ENCODE measurements at regions not wholly inside any gene's neighbourhood (a gene's known extent, or its start where the extent isn't known, plus 50 kb on each side); places are given as distances from the start of the nearest gene placed in this dataset.

DNA sequence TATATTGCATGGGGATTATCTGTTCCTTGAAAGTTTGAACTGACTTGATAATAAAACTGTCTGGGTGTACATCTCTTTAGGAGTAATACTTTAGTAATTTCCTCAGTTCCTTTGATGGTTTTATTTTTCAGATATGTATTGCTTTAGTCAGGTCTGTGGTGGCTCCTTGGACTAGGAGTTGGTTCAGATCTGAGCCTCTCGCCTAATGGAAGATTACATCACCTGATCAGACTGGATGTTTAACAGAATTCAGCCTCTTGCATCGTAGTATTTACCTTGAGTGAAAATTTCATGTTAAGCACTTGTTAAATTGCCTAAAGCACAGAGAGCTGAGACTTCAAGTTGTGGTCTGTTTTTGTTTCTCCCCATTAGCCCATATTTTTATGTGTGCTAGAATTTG, 267.3 kb downstream of the MAP2K4 start:
- H3K36me3 ChIP-seq (ENCODE audit: control insufficient read depth in 4 of 4, insufficient read depth in 4 of 4, low read length in 3 of 4), result no peaks in the 10 kb centered on the region
- no peaks in the 10 kb centered on the region for H3K4me1 ChIP-seq (ENCODE audit: control extremely low read depth in 1 of 4, control insufficient read depth in 4 of 4, insufficient read depth in 4 of 4, low read length in 3 of 4)
- H3K9me3 ChIP-seq (ENCODE audit: control extremely low read depth in 1 of 5, control insufficient read depth in 4 of 5, insufficient read depth in 2 of 5, low read depth in 1 of 5, low read length in 4 of 5), result peaks cover 0 to 2% (median 0%) of the 10 kb centered on the region in 5 experiments
- H3K27me3 ChIP-seq (replicated peaks in 2 of 5; ENCODE audit: control insufficient read depth in 4 of 5, insufficient read depth in 5 of 5, low read length in 4 of 5), result no peaks in the 10 kb centered on the region
- ChIA-PET POLR2A (no interaction called here), CTCF (no interaction called here)
- no peak overlapping the region for H3K4me3 ChIP-seq (ENCODE audit: control insufficient read depth in 1 of 7, extremely low read depth in 1 of 7, insufficient read depth in 4 of 7, low read depth in 2 of 7, low read length in 6 of 7)
- 43% methylated on average over 2 of the region's 2 CpGs for WGBS (ENCODE audit: insufficient coverage)
- H3K27ac ChIP-seq (ENCODE audit: insufficient read depth in 1 of 2, low read depth in 1 of 2, low read length in 2 of 2, poor library complexity in 1 of 2, severe bottlenecking in 2 of 2), result no peak overlapping the region
- no peak for DNase-seq

DNA sequence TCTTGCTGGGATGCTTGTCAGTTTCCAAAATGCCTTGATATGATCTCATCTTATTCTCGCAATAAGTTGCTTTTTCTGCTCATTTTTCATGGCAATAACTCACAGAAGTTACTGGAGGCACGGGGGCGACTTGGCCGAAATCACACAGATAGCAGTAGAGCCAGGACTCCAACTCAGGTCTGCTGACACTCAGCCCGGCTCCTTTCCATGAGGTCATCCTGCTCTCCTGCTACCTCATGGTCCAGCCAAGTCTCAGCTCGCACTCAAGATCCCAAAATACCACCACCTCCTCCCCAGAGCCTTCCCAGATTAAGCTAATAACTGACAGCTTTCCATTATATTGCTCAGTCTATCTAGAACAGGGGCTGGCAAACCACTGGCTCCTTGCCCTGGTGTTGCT, 269.5 kb downstream of the MAP2K4 start:
- H3K9me3 ChIP-seq (ENCODE audit: control extremely low read depth in 1 of 5, control insufficient read depth in 4 of 5, insufficient read depth in 2 of 5, low read depth in 1 of 5, low read length in 4 of 5), result peaks cover 0 to 2% (median 0%) of the 10 kb centered on the region in 5 experiments
- WGBS (ENCODE audit: insufficient coverage), result 94% methylated on average over 6 of the region's 6 CpGs
- ChIA-PET POLR2A (no interaction called here), CTCF (interaction anchor here (0.6 kb wide), 1 partner anchor 1662 kb away, joined by 3 read pairs; no protein-coding TSS in a partner anchor)
- no peak overlapping the region for H3K27ac ChIP-seq (ENCODE audit: insufficient read depth in 1 of 2, low read depth in 1 of 2, low read length in 2 of 2, poor library complexity in 1 of 2, severe bottlenecking in 2 of 2)
- no peaks in the 10 kb centered on the region for H3K27me3 ChIP-seq (replicated peaks in 2 of 5; ENCODE audit: control insufficient read depth in 4 of 5, insufficient read depth in 5 of 5, low read length in 4 of 5)
- H3K4me1 ChIP-seq (ENCODE audit: control extremely low read depth in 1 of 4, control insufficient read depth in 4 of 4, insufficient read depth in 4 of 4, low read length in 3 of 4), result no peaks in the 10 kb centered on the region
- no peaks in the 10 kb centered on the region for H3K36me3 ChIP-seq (ENCODE audit: control insufficient read depth in 4 of 4, insufficient read depth in 4 of 4, low read length in 3 of 4)
- no peak for DNase-seq
- H3K4me3 ChIP-seq (ENCODE audit: control insufficient read depth in 1 of 7, extremely low read depth in 1 of 7, insufficient read depth in 4 of 7, low read depth in 2 of 7, low read length in 6 of 7), result no peak overlapping the region

DNA sequence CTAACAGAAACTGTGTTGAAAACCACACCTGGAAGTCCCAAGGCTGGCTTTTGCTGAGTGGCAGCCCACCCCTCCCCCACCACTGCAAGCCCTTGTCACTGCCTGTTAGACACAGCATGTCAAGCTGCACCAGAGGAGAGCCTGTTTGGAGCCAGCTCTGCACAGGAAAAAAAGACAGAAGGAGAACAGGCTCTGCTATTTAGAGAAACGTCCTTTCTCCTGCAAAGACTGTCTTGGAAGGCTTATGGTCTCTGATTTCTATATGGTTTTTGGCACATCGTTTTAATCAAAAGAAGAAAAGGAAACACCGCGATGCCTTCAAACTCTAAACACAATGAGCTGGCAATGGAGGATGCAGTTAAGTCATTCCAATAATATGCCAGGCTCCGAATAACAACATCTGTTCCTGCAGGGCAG, 275.5 kb downstream of the MAP2K4 start:
- H3K27me3 ChIP-seq (replicated peaks in 2 of 5; ENCODE audit: control insufficient read depth in 4 of 5, insufficient read depth in 5 of 5, low read length in 4 of 5), result no peaks in the 10 kb centered on the region
- no peak overlapping the region for H3K4me3 ChIP-seq (ENCODE audit: control insufficient read depth in 1 of 7, extremely low read depth in 1 of 7, insufficient read depth in 4 of 7, low read depth in 2 of 7, low read length in 6 of 7)
- peaks cover 0 to 1% (median 0%) of the 10 kb centered on the region in 5 experiments for H3K9me3 ChIP-seq (ENCODE audit: control extremely low read depth in 1 of 5, control insufficient read depth in 4 of 5, insufficient read depth in 2 of 5, low read depth in 1 of 5, low read length in 4 of 5)
- no peaks in the 10 kb centered on the region for H3K36me3 ChIP-seq (ENCODE audit: control insufficient read depth in 4 of 4, insufficient read depth in 4 of 4, low read length in 3 of 4)
- 58% methylated on average over 3 of the region's 5 CpGs for WGBS (ENCODE audit: insufficient coverage)
- no peak for DNase-seq
- ChIA-PET POLR2A (no interaction called here), CTCF (no interaction called here)
- H3K27ac ChIP-seq (ENCODE audit: insufficient read depth in 1 of 2, low read depth in 1 of 2, low read length in 2 of 2, poor library complexity in 1 of 2, severe bottlenecking in 2 of 2), result no peak overlapping the region
- H3K4me1 ChIP-seq (ENCODE audit: control extremely low read depth in 1 of 4, control insufficient read depth in 4 of 4, insufficient read depth in 4 of 4, low read length in 3 of 4), result no peaks in the 10 kb centered on the region

DNA sequence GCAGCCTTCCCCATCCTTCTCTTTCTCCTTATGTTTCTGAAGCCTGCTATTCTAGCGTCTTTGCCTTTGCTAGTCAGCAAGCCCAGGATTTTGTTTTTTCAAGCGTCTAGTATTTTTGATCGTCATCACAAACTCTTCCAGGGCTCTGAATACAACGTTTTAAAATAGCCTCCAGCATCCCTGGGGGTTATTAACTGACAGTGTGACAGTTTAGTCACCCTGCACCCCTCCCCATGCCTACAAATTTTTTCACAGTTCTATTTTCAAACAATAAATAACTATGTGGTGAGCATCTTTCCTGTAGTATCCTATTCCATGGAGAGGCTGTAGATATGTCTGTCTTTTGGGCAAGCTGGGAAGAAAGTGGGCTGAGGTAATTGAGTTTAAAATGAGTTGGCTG, 280.9 kb downstream of the MAP2K4 start:
- Histone ChIP-seq H3K9me3 (ENCODE audit: control extremely low read depth in 1 of 5, control insufficient read depth in 4 of 5, insufficient read depth in 2 of 5, low read depth in 1 of 5, low read length in 4 of 5) (peaks cover 0 to 3% (median 0%) of the 10 kb centered on the region in 5 experiments), H3K27me3 (replicated peaks in 2 of 5; ENCODE audit: control insufficient read depth in 4 of 5, insufficient read depth in 5 of 5, low read length in 4 of 5) (no peaks in the 10 kb centered on the region), H3K4me3 (ENCODE audit: control insufficient read depth in 1 of 7, extremely low read depth in 1 of 7, insufficient read depth in 4 of 7, low read depth in 2 of 7, low read length in 6 of 7) (no peak overlapping the region), H3K4me1 (ENCODE audit: control extremely low read depth in 1 of 4, control insufficient read depth in 4 of 4, insufficient read depth in 4 of 4, low read length in 3 of 4) (no peaks in the 10 kb centered on the region), H3K27ac (ENCODE audit: insufficient read depth in 1 of 2, low read depth in 1 of 2, low read length in 2 of 2, poor library complexity in 1 of 2, severe bottlenecking in 2 of 2) (no peak overlapping the region), H3K36me3 (ENCODE audit: control insufficient read depth in 4 of 4, insufficient read depth in 4 of 4, low read length in 3 of 4) (no peaks in the 10 kb centered on the region)
- POLR2A ChIA-PET, result no interaction called here
- CTCF ChIA-PET, result no interaction called here
- DNase-seq, result no peak
- WGBS (ENCODE audit: insufficient coverage), result 88% methylated on average over 4 of the region's 4 CpGs

DNA sequence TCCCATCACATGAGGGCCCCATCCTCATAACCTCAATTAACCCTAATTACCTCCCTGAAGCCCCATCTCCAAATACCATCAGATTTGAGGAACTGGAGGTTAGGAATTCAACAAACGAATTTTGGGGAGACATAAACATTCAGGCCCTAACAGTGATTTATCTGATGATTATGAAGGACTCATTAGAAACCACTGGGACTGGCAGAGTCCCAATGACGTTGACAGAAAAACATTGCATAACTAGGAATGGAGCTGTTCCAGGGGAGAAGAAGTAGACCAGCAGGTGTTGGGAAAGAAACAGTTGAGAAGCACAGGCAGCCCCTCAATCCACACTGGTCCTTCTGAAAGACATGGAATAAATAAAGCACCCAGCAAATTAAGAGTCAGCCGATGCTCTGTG, 282.0 kb downstream of the MAP2K4 start:
- no peaks in the 10 kb centered on the region for H3K36me3 ChIP-seq (ENCODE audit: control insufficient read depth in 4 of 4, insufficient read depth in 4 of 4, low read length in 3 of 4)
- DNase-seq, result no peak
- ChIA-PET POLR2A (interaction anchor here (0.6 kb wide), 1 partner anchor 486 kb away, joined by 3 read pairs; no protein-coding TSS in a partner anchor), CTCF (no interaction called here)
- no peaks in the 10 kb centered on the region for H3K4me1 ChIP-seq (ENCODE audit: control extremely low read depth in 1 of 4, control insufficient read depth in 4 of 4, insufficient read depth in 4 of 4, low read length in 3 of 4)
- H3K4me3 ChIP-seq (ENCODE audit: control insufficient read depth in 1 of 7, extremely low read depth in 1 of 7, insufficient read depth in 4 of 7, low read depth in 2 of 7, low read length in 6 of 7), result no peak overlapping the region
- no peaks in the 10 kb centered on the region for H3K27me3 ChIP-seq (replicated peaks in 2 of 5; ENCODE audit: control insufficient read depth in 4 of 5, insufficient read depth in 5 of 5, low read length in 4 of 5)
- no peak overlapping the region for H3K27ac ChIP-seq (ENCODE audit: insufficient read depth in 1 of 2, low read depth in 1 of 2, low read length in 2 of 2, poor library complexity in 1 of 2, severe bottlenecking in 2 of 2)
- H3K9me3 ChIP-seq (ENCODE audit: control extremely low read depth in 1 of 5, control insufficient read depth in 4 of 5, insufficient read depth in 2 of 5, low read depth in 1 of 5, low read length in 4 of 5), result peaks cover 0 to 3% (median 0%) of the 10 kb centered on the region in 5 experiments
- WGBS (ENCODE audit: insufficient coverage), result 79% methylated on average over 2 of the region's 3 CpGs

DNA sequence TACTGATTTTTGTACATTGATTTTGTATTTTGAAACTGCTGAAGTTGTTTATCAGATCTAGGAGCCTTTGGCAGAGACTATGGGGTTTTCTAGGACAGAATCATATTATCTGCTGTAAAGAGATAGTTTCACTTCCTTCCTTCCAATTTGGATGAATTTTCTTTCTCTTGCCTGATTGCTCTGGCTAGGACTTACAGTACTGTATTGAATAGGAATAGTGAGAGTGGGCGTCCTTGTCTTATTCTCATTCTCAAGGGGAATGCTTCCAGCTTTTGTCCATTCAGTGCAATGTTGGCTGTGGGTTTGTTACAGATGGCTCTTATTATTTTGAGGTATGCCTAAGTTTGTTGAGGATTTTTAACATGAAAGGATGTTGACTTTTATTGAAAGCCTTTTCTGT, 290.1 kb downstream of the MAP2K4 start:
- no peaks in the 10 kb centered on the region for H3K27me3 ChIP-seq (replicated peaks in 2 of 5; ENCODE audit: control insufficient read depth in 4 of 5, insufficient read depth in 5 of 5, low read length in 4 of 5)
- no peaks in the 10 kb centered on the region for H3K4me1 ChIP-seq (ENCODE audit: control extremely low read depth in 1 of 4, control insufficient read depth in 4 of 4, insufficient read depth in 4 of 4, low read length in 3 of 4)
- DNase-seq, result no peak
- no peak overlapping the region for H3K4me3 ChIP-seq (ENCODE audit: control insufficient read depth in 1 of 7, extremely low read depth in 1 of 7, insufficient read depth in 4 of 7, low read depth in 2 of 7, low read length in 6 of 7)
- no peak overlapping the region for H3K27ac ChIP-seq (ENCODE audit: insufficient read depth in 1 of 2, low read depth in 1 of 2, low read length in 2 of 2, poor library complexity in 1 of 2, severe bottlenecking in 2 of 2)
- peaks cover 0 to 7% (median 4%) of the 10 kb centered on the region in 5 experiments for H3K9me3 ChIP-seq (ENCODE audit: control extremely low read depth in 1 of 5, control insufficient read depth in 4 of 5, insufficient read depth in 2 of 5, low read depth in 1 of 5, low read length in 4 of 5)
- H3K36me3 ChIP-seq (ENCODE audit: control insufficient read depth in 4 of 4, insufficient read depth in 4 of 4, low read length in 3 of 4), result no peaks in the 10 kb centered on the region
- ChIA-PET CTCF (no interaction called here), POLR2A (no interaction called here)
- 83% methylated on average over 1 of the region's 1 CpG for WGBS (ENCODE audit: insufficient coverage)

DNA sequence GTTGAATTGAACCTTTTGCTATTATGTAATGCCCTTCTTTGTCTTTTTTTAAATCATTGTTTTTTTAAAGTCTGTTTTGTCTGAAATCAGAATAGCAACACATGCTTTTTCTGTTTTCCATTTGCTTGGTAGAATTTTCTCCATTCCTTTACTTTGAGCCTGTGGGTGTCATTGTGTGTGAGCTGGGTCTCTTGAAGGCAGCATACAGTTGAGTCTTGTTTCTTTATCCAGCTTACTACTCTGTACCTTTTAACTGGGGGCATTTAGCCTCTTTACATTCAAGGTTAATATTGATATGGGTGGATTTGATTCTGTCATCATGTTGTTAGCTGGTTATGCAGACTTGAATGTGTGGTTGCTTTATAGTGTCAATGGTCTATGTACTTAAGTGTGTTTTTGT, 292.0 kb downstream of the MAP2K4 start:
- no peak for DNase-seq
- POLR2A ChIA-PET, result no interaction called here
- CTCF ChIA-PET, result no interaction called here
- Histone ChIP-seq H3K27ac (ENCODE audit: insufficient read depth in 1 of 2, low read depth in 1 of 2, low read length in 2 of 2, poor library complexity in 1 of 2, severe bottlenecking in 2 of 2) (no peak overlapping the region), H3K36me3 (ENCODE audit: control insufficient read depth in 4 of 4, insufficient read depth in 4 of 4, low read length in 3 of 4) (no peaks in the 10 kb centered on the region), H3K9me3 (ENCODE audit: control extremely low read depth in 1 of 5, control insufficient read depth in 4 of 5, insufficient read depth in 2 of 5, low read depth in 1 of 5, low read length in 4 of 5) (peaks cover 0 to 7% (median 4%) of the 10 kb centered on the region in 5 experiments), H3K4me1 (ENCODE audit: control extremely low read depth in 1 of 4, control insufficient read depth in 4 of 4, insufficient read depth in 4 of 4, low read length in 3 of 4) (no peaks in the 10 kb centered on the region), H3K27me3 (replicated peaks in 2 of 5; ENCODE audit: control insufficient read depth in 4 of 5, insufficient read depth in 5 of 5, low read length in 4 of 5) (no peaks in the 10 kb centered on the region), H3K4me3 (ENCODE audit: control insufficient read depth in 1 of 7, extremely low read depth in 1 of 7, insufficient read depth in 4 of 7, low read depth in 2 of 7, low read length in 6 of 7) (no peak overlapping the region)
